HEK293 (cell line): ENCODE measurements at regions not wholly inside any gene's neighbourhood (a gene's known extent, or its start where the extent isn't known, plus 50 kb on each side); places are given as distances from the start of the nearest gene placed in this dataset.

Source experiments
- CTCF ChIP-seq: fragments of 450-650 bp; formaldehyde crosslinking; IDR thresholded peaks from 2 replicates; pipeline ENCODE4 v1.5.1; 2016; ENCODE audit warnings: missing biosample characterization, missing genetic modification characterization
- ZNF24 ChIP-seq: fragments of 450-650 bp; formaldehyde crosslinking; IDR thresholded peaks from 2 replicates; pipeline ENCODE4 v1.5.1; 2016; ENCODE audit warnings: missing biosample characterization, missing genetic modification characterization
- ZNF600 ChIP-seq: fragments of 450-650 bp; formaldehyde crosslinking; IDR thresholded peaks from 2 replicates; pipeline ENCODE4 v1.5.1; 2016; ENCODE audit warnings: missing biosample characterization, missing genetic modification characterization
- ZNF776 ChIP-seq: fragments of 450-650 bp; formaldehyde crosslinking; IDR thresholded peaks from 2 replicates; pipeline ENCODE4 v1.5.0; 2017; ENCODE audit warnings: missing biosample characterization, missing genetic modification characterization, borderline replicate concordance

- TF ChIP-seq CTCF (tag by site-specific recombination) (no peak), ZNF776 (no peak), ZNF600 (tag by site-specific recombination) (no peak), ZNF24 (tag by site-specific recombination) (no peak)
These were observed 374.0 kb upstream of the ZFP64 start for GRCh38 chr20:52565614-52566013.
